ENCODE measurements at regions not wholly inside any gene's neighbourhood (a gene's known extent, or its start where the extent isn't known, plus 50 kb on each side); places are given as distances from the start of the nearest gene placed in this dataset.

DNA sequence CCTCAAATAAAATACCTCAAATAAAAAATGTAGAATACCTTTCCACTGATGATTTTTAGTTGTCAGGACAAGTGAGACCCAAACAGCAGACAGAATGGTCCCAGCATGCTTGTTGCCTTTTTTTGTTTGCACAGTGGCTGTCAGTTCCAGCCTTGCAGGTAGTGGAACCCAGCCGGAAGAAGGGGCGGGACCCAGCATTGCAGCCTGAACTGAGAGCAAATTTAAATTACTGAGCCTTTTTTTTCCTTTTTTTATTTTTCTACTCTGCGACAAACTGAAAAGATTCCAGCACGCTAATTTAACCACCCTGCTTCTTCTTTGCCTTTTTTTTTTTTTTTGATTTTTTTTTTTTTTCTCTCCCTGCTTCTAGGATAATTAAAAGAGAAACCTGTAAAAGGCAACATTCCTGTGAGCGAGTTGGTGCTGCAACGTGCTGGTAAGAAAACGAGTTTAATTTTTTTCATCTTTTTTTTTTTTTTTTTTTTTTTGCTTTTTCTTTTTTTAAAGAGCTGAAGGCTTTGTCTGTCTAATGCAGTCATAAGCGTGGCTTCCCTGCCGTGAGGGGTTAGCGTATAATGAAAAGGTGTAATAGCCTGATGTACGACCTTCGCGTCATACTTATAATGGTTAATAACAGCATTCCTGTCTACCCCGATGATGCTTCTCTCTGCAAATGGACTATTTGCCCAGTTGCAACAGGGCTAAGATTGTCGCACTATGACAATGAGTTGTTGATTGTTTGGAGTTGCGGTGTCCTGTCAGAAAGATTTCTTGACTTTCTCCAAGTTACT, 555.3 kb upstream of the CELF2 start:
- peak in 7 of 10 donors; percentile 12 to 82 (median 32) for DNase-seq
- intact Hi-C loops (cut with DNase I): no loop called here

DNA sequence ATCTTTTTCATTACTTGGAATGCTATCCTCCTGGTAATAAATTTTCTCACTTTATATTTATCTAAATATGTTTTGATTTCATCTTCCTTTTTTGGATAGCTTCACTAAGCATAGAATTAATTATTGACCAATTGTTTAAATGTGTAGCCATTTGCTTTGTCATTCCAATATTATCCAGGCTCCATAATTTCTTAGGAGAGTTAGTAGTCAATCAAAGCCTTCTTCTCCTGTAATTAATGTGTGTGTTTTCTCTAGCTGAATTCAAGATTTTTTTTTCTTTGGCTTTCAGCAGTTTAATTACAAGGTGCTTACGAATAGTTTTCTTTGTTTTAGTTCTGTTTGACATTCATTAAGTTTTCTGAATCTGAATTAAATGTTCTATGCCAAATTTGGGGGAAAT, 545.9 kb upstream of the CELF2 start:
- DNase-seq: no peak
- intact Hi-C loops (cut with DNase I): no loop called here

GRCh38 chr10:10475812-10476211, 541.9 kb upstream of the CELF2 start:
- no peak for DNase-seq
- intact Hi-C loops (cut with DNase I): no loop called here

DNA sequence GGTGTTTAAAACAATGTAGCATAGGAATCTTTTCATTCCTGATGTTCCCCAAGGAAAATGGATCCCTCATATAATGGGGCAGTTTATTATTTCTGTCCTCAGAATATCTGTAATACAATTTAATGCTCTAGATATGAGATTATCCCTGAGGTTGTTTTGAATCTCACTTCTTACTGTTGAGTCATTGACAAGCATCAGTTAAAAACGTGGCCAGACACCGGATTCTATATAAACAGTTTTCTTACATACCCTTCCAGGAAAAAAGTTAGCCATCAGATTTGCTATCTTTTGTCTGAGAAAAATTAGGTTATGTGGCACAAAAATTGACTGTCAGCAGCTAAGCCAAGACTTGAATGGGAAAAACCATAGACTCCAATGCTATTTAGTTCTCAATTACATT, 539.8 kb upstream of the CELF2 start:
- no peak for DNase-seq
- intact Hi-C loops (cut with DNase I): no loop called here

DNA sequence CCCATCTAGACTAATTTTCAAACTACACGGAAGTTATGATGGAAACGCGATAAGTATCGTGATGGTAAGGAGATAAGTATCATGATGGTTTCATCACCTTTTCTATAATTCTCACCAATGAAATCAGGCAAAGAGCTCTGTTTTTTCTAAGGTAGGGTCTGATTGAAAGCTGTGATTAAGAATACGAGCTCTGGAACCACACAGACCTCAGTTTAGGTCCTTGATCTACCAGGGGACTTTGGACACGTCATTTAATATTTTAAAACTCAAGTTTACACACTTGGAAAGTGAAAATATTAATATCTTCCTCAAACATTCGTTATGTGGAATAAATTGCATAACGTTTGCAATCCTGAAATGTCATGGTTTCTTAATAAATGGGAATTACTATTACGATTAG, 538.2 kb upstream of the CELF2 start:
- DNase-seq: no peak
- intact Hi-C loops (cut with DNase I): no loop called here

DNA sequence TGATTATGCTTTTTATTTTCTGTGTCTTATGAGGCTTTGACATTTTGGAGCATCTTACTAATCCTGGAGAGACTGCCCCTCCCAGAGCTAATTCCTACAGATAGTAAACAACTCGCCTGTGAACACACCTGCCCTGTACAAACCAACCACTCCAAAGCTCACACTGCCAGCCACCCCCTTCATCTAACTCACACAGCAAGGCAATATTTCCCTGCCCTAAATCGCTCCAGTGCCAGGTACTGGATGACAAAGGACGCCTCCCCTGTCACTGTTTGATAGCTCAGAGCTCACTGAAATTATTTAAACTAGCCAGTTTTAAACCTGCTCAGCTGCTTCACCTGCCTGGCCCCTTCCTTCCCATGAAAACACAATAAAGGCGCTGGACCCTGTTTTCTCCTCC, 535.1 kb upstream of the CELF2 start:
- DNase-seq: no peak
- intact Hi-C loops (cut with DNase I): no loop called here

DNA sequence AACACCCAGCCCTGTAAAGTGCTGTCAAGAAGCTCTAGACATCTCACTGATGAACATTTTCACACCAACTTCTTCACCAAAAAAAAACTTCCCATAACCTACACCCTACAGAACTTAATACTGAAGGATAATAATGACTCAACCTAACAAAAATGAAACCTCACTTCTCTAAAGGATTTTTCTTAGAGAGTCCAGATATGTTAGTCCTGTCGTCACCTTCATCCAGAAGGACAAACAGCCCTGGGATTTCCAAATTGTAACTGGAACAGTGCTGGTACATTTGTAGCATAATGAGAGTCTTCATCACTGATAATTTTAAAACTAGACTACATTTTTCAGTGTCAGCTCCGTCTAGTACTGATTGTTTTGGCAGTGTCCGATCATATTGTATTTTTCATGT, 528.6 kb upstream of the CELF2 start:
- intact Hi-C loops (cut with DNase I): no loop called here

GRCh38 chr10:10489805-10490571, 527.7 kb upstream of the CELF2 start:
- intact Hi-C loops (cut with DNase I): no loop called here
- DNase-seq: no peak

More for the DNA sequence above, 528.6 kb upstream of the CELF2 start:
- no peak for DNase-seq

- no peak for DNase-seq
- intact Hi-C loops (cut with DNase I): no loop called here
Observed at GRCh38 chr10:10490581-10490980, 527.1 kb upstream of the CELF2 start.

DNA sequence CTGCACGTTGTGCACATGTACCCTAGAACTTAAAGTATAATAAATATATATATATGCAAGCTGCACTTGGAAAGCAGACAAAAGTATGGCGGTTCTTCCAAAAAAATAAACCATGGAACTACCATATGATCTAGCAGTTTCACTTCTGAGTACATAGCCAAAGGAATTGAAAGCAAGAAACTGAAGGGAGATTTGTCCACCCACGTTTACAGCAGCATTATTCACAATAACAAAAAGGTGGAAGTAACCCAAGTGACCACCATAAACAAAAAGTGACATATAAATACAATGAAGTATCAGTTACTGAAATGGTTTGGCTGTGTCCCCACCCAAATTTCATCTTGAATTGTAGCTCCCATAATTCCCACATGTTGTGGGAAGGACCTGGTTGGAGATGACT, 525.3 kb upstream of the CELF2 start:
- intact Hi-C loops (cut with DNase I): no loop called here
- no peak for DNase-seq

GRCh38 chr10:10493833-10494232, 523.8 kb upstream of the CELF2 start:
- intact Hi-C loops (cut with DNase I): no loop called here
- DNase-seq: no peak

- no peak for DNase-seq
- intact Hi-C loops (cut with DNase I): no loop called here
Observed at GRCh38 chr10:10497245-10497644, 520.4 kb upstream of the CELF2 start.

DNA sequence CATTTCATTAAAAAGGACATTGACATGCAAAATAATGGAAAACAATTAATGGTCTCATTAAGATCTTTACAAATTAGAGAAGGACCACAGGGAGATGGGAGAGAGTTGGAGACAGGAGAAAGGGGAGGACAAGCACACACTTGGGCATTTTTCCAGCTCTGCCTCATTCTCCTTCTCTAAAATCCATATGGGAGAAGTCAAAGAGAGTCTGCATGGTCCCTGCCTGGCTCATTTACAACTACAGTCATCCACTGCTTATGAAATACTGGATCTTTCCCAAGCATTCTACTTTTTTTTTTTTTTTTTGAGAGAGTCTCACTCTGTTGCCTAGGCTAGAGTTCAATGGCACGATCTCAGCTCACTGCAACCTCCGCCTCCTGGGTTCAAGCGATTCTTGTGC, 518.9 kb upstream of the CELF2 start:
- intact Hi-C loops (cut with DNase I): no loop called here

GRCh38 chr10:10499839-10500238, 517.8 kb upstream of the CELF2 start:
- DNase-seq: no peak
- intact Hi-C loops (cut with DNase I): no loop called here

More for the DNA sequence above, 518.9 kb upstream of the CELF2 start:
- no peak for DNase-seq

- intact Hi-C loops (cut with DNase I): no loop called here
- no peak for DNase-seq
Observed at GRCh38 chr10:10500937-10501336, 516.7 kb upstream of the CELF2 start.

- intact Hi-C loops (cut with DNase I): no loop called here
- no peak for DNase-seq
Observed at GRCh38 chr10:10503772-10504171, 513.9 kb upstream of the CELF2 start.

GRCh38 chr10:10508211-10508610, 509.5 kb upstream of the CELF2 start:
- DNase-seq: no peak
- intact Hi-C loops (cut with DNase I): no loop called here

GRCh38 chr10:10510179-10510578, 507.5 kb upstream of the CELF2 start:
- DNase-seq: no peak
- intact Hi-C loops (cut with DNase I): no loop called here

DNA sequence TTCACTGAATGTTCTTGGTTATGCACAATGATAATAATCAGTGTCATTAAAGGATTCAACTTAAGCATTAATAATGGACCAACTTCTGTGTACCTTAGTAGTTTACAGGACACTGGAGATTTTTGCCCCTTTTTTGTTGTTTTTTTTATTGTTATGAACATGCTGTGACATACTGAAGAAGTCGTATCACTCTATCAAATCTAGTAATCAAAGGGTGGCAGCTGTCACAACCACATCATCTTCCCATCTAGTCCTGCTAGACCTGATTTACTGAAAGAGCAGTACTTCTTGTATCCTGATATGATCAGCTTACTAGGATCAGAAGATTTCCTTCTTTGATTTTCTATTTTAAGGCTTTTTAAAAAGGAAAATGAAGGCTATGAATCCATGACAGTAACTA, 504.6 kb upstream of the CELF2 start:
- DNase-seq: no peak
- intact Hi-C loops (cut with DNase I): no loop called here

DNA sequence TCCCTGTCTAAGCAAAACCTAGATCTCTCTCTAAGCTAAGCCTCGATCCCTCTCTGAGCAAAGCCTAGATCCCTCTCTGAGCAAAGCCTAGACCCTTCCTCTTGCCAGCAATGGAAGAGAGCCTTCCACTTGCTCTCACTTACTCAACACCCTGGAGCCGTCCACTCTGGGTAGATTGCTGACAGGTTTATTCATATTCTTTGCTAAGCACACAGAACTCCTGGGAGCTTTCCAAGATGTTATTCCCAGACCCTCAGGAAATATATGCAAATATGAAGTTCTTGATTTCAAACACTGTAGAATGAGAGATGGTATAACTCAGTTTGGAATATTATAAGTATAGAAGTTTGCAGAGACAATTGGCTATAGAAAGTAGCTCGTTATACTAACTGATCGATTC, 503.8 kb upstream of the CELF2 start:
- DNase-seq: no peak
- intact Hi-C loops (cut with DNase I): no loop called here

DNA sequence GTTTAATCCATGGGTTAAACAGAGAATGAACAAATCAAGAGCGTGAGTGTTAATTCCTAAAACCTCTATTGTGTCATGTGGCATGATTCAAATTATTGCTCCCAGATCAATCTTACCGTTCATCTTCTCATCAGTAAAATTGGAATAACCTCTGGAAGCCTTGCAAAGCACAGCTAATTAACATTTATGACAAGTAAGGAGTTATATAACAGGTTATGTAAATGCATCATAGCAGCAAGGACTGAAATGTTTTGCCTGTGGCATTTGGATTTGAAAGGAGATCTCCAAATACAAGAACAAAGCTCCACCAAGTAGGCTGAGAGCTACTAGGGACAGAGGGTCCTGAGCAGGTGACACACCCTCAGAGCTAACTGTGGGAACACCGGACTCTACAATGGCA, 502.9 kb upstream of the CELF2 start:
- intact Hi-C loops (cut with DNase I): no loop called here
- DNase-seq: no peak

All from posterior cingulate gyrus (tissue), 11 donors.